HepG2 (cell line): ENCODE measurements at regions not wholly inside any gene's neighbourhood (a gene's known extent, or its start where the extent isn't known, plus 50 kb on each side); places are given as distances from the start of the nearest gene placed in this dataset.

Experiments used
- ATAC-seq: fragments of 200-7000 bp; cut with Tn5 transposase; 3 replicates; pipeline ENCODE4 v1.9.1; 2020; ENCODE audit warnings: mild to moderate bottlenecking, moderate library complexity
- BruUV-seq: library from RNA; stranded (reverse); fragments of 400-500 nt; replicated peaks from 2 replicates; lab custom pipeline; 2021; lab: Mats Ljungman, UMichigan
- CTCF ChIA-PET: fragments of 300-600 bp; formaldehyde crosslinking; extraction: SDS; loops from one replicate; lab custom pipeline; 2021; ENCODE audit warnings: low total read pairs, inconsistent platforms, low intra/inter-chr PET ratio; lab: Yijun Ruan, JAX
- POLR2A ChIA-PET: fragments of 350-600 bp; sonication (Branson Sonifier 250); formaldehyde crosslinking; loops from one replicate; lab custom pipeline; 2020; ENCODE audit warnings: antibody characterized with exemption, inconsistent platforms; lab: Yijun Ruan, JAX
- DNase-seq: peaks from one replicate; pipeline ENCODE4 v3.0.0-alpha.2; 2015; ENCODE audit warnings: low spot score
- FAIRE-seq: peaks from 3 replicates; lab custom pipeline; 2011; peaks lifted over from hg19 to GRCh38; lab: Jason Lieb, UNC
- H2AFZ ChIP-seq: one replicate; pipeline ENCODE4 v1.6.1; 2011; ENCODE audit warnings: low read length, inconsistent platforms
- H3K27ac ChIP-seq: fragments of 300-600 bp; 3 replicates; pipeline ENCODE4 v1.8.0; 2011; ENCODE audit warnings: mixed run types, mild to moderate bottlenecking, mixed read lengths, low read length, inconsistent platforms; ENCODE audit not compliant: insufficient read depth; ENCODE audit errors: extremely low read length
- H3K27me3 ChIP-seq, 2 experiments: fragments of 200-600 bp in 1 of 2; 2 replicates in 1 of 2; 3 replicates in 1 of 2; pipeline versions ENCODE4 v1.6.0 to v1.8.0; 2011; ENCODE audit warnings: low read length in 2 of 2, mild to moderate bottlenecking in 2 of 2, moderate library complexity in 2 of 2, inconsistent platforms in 1 of 2; ENCODE audit not compliant: insufficient read depth in 2 of 2, control insufficient read depth in 1 of 2
- H3K36me3 ChIP-seq, 2 experiments: fragments of 200-600 bp in 1 of 2; replicated peaks in 1 of 2; 2 replicates in 1 of 2; 3 replicates in 1 of 2; pipeline versions ENCODE4 v1.5.1 to v1.8.0; 2011; ENCODE audit warnings: low read length in 2 of 2, inconsistent platforms in 1 of 2; ENCODE audit not compliant: insufficient read depth in 2 of 2, control insufficient read depth in 1 of 2
- H3K4me1 ChIP-seq: 2 replicates; pipeline ENCODE4 v1.5.1; 2012; ENCODE audit warnings: low read length, inconsistent platforms; ENCODE audit not compliant: insufficient read depth
- H3K4me2 ChIP-seq: 2 replicates; pipeline ENCODE4 v1.6.0; 2011; ENCODE audit warnings: low read depth, low read length, inconsistent platforms
- H3K4me3 ChIP-seq, 3 experiments: fragments of 200-600 bp in 1 of 3; sonication (generic), shearing (Covaris generic) in 1 of 3; replicated peaks in 1 of 3; 2 replicates each; pipeline ENCODE4 v1.5.1; 2011 to 2016; ENCODE audit warnings: low read length in 3 of 3, inconsistent platforms in 2 of 3, low read depth in 2 of 3, mild to moderate bottlenecking in 2 of 3, control low read depth in 1 of 3, mixed read lengths in 1 of 3; ENCODE audit not compliant: insufficient read depth in 1 of 3
- H3K79me2 ChIP-seq: one replicate; pipeline ENCODE4 v1.6.1; 2011; ENCODE audit warnings: low read length, inconsistent platforms; ENCODE audit not compliant: insufficient read depth
- H3K9ac ChIP-seq: 2 replicates; pipeline ENCODE4 v1.6.0; 2011; ENCODE audit warnings: mild to moderate bottlenecking, low read depth, low read length, inconsistent platforms; ENCODE audit not compliant: insufficient read depth
- H3K9me3 ChIP-seq: 2 replicates; pipeline ENCODE4 v1.5.1; 2012; ENCODE audit warnings: mild to moderate bottlenecking, low read length
- H4K20me1 ChIP-seq: 2 replicates; pipeline ENCODE4 v1.6.0; 2011; ENCODE audit warnings: inconsistent platforms, mild to moderate bottlenecking, low read length, moderate library complexity; ENCODE audit not compliant: insufficient read depth
- ZBTB8A ChIP-seq: sonication (generic); formaldehyde crosslinking; IDR thresholded peaks from 2 replicates; pipeline ENCODE4 v1.4.0; 2020; ENCODE audit warnings: mild to moderate bottlenecking, low read depth, missing genetic modification reagents, borderline replicate concordance
- ZNF780A ChIP-seq: sonication (generic); formaldehyde crosslinking; IDR thresholded peaks from 2 replicates; pipeline ENCODE4 v1.8.0; 2022; ENCODE audit warnings: mild to moderate bottlenecking, missing genetic modification reagents, moderate library complexity
- WGBS: methylation state at CpG from one replicate; pipeline ENCODE4 v1.1.6; 2017; ENCODE audit warnings: low lambda C conversion rate; 5-methylcytosine and 5-hydroxymethylcytosine counted together
- in situ Hi-C: cut with HindIII; loops from 2 replicates; pipeline ENCODE4 v1.10.0; 2017; ENCODE audit warnings: low pct_unique_long_range_greater_than_20kb; ENCODE audit not compliant: extremely low pct_ligation_motif_present
- intact Hi-C: fragments of 100-400 bp; cut with micrococcal nuclease; formaldehyde crosslinking; loops from one replicate; pipeline ENCODE4 v1.10.0; 2022; ENCODE audit not compliant: unreplicated experiment
- TF ChIP-seq, protein P1 (sequence below): sonication (generic); formaldehyde crosslinking; IDR thresholded peaks from 2 replicates; pipeline ENCODE4 v1.4.0; 2020; ENCODE audit warnings: missing genetic modification reagents; ENCODE audit errors: not compliant biosample characterization
- TF ChIP-seq, protein P2 (sequence below): sonication (generic); formaldehyde crosslinking; IDR thresholded peaks from 2 replicates; pipeline ENCODE4 v1.4.0; 2020; ENCODE audit warnings: missing genetic modification reagents, mild to moderate bottlenecking, borderline replicate concordance
- TF ChIP-seq, protein P3 (sequence below): sonication (generic); formaldehyde crosslinking; IDR thresholded peaks from 2 replicates; pipeline ENCODE4 v1.4.0; 2020; ENCODE audit warnings: missing genetic modification reagents
- TF ChIP-seq, protein P4 (sequence below): fragments of 450-650 bp; IDR thresholded peaks from 2 replicates; pipeline ENCODE4 v1.6.1; 2017; ENCODE audit warnings: mild to moderate bottlenecking
- TF ChIP-seq, protein P5 (sequence below): IDR thresholded peaks from 2 replicates; pipeline ENCODE4 v1.6.1; 2016; ENCODE audit warnings: low read depth, missing genetic modification reagents, missing compliant biosample characterization

DNA sequence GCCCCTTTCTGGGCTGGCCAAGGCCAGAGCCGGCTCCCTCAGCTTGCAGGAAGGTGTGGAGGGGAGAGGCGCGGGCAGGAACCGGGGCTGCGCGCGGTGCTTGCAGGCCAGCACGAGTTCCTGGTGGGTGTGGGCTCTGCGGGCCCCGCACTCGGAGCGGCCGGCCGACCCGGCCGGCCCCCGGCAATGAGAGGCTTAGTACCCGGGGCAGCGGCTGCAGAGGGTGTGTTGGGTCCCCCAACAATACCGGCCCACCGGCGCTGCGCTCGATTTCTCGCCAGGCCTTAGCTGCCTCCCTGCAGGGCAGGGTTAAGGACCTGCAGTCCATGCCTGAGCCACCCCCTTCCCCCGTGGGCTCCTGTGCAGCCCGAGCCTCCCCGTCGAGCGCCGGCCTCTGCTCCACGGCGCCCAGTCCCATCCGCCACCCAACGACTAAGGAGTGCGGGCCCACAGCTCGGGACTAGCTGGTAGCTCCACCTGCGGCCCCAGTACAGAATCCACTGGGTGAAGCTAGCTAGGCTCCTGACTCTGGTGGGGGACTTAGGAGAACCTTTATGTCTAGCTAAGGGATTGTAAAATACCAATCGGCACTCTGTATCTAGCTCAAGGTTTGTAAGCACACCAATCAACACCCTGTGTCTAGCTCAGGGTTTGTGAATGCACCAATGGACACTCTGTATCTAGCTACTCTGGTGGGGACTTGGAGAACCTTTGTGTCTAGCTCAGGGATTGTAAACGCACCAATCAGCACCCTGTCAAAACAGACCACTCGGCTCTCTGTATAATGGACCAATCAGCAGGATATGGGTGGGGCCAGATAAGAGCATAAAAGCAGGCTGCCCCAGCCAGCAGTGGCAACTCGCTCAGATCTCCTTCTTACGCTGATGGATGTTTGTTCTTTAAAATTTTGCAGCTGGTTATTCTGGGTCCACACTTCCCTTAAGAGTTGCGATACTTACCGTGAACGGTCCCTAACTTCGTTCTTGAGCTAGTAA is 167.4 kb upstream of the RREB1 start:
- DNase-seq (no peak), FAIRE-seq (no peak), ATAC-seq (no peak; the same call in 2 of the 3 replicates)
- Histone ChIP-seq H3K4me2 (no peak overlapping the region), H3K9ac (no peak overlapping the region), H3K4me3 (no peak overlapping the region), H3K27me3 (peaks cover 0 to 8% of the 10 kb centered on the region in 2 experiments; a peak in 1 of 5 replicates), H3K9me3 (no peaks in the 10 kb centered on the region), H4K20me1 (no peaks in the 10 kb centered on the region), H3K79me2 (no peaks in the 10 kb centered on the region), H2AFZ (no peak overlapping the region), H3K36me3 (no peaks in the 10 kb centered on the region), H3K27ac (no peak overlapping the region), H3K4me1 (no peaks in the 10 kb centered on the region)
- in situ Hi-C loops = no loop called here
- CTCF ChIA-PET = no interaction called here
- BruUV-seq = no TSS peak
- POLR2A ChIA-PET = no interaction called here
- WGBS = 73% methylated on average over 29 of the region's 47 CpGs
- intact Hi-C loops = no loop called here
- TF ChIP-seq ZBTB8A (CRISPR knock-in tag) = no peak
- TF ChIP-seq, protein P1, sequence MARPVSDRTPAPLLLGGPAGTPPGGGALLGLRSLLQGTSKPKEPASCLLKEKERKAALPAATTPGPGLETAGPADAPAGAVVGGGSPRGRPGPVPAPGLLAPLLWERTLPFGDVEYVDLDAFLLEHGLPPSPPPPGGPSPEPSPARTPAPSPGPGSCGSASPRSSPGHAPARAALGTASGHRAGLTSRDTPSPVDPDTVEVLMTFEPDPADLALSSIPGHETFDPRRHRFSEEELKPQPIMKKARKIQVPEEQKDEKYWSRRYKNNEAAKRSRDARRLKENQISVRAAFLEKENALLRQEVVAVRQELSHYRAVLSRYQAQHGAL (CRISPR knock-in tag) = no peak
- TF ChIP-seq, protein P2, sequence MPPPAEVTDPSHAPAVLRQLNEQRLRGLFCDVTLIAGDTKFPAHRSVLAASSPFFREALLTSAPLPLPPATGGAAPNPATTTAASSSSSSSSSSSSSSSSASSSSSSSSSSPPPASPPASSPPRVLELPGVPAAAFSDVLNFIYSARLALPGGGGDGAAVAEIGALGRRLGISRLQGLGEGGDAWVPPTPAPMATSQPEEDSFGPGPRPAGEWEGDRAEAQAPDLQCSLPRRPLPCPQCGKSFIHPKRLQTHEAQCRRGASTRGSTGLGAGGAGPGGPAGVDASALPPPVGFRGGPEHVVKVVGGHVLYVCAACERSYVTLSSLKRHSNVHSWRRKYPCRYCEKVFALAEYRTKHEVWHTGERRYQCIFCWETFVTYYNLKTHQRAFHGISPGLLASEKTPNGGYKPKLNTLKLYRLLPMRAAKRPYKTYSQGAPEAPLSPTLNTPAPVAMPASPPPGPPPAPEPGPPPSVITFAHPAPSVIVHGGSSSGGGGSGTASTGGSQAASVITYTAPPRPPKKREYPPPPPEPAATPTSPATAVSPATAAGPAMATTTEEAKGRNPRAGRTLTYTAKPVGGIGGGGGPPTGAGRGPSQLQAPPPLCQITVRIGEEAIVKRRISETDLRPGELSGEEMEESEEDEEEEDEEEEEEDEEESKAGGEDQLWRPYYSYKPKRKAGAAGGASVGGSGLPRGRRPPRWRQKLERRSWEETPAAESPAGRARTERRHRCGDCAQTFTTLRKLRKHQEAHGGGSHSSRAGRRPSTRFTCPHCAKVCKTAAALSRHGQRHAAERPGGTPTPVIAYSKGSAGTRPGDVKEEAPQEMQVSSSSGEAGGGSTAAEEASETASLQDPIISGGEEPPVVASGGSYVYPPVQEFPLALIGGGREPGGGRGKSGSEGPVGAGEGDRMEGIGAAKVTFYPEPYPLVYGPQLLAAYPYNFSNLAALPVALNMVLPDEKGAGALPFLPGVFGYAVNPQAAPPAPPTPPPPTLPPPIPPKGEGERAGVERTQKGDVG (CRISPR knock-in tag) = no peak
- TF ChIP-seq, protein P3, sequence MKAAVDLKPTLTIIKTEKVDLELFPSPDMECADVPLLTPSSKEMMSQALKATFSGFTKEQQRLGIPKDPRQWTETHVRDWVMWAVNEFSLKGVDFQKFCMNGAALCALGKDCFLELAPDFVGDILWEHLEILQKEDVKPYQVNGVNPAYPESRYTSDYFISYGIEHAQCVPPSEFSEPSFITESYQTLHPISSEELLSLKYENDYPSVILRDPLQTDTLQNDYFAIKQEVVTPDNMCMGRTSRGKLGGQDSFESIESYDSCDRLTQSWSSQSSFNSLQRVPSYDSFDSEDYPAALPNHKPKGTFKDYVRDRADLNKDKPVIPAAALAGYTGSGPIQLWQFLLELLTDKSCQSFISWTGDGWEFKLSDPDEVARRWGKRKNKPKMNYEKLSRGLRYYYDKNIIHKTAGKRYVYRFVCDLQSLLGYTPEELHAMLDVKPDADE (CRISPR knock-in tag) = no peak
- TF ChIP-seq, protein P4, sequence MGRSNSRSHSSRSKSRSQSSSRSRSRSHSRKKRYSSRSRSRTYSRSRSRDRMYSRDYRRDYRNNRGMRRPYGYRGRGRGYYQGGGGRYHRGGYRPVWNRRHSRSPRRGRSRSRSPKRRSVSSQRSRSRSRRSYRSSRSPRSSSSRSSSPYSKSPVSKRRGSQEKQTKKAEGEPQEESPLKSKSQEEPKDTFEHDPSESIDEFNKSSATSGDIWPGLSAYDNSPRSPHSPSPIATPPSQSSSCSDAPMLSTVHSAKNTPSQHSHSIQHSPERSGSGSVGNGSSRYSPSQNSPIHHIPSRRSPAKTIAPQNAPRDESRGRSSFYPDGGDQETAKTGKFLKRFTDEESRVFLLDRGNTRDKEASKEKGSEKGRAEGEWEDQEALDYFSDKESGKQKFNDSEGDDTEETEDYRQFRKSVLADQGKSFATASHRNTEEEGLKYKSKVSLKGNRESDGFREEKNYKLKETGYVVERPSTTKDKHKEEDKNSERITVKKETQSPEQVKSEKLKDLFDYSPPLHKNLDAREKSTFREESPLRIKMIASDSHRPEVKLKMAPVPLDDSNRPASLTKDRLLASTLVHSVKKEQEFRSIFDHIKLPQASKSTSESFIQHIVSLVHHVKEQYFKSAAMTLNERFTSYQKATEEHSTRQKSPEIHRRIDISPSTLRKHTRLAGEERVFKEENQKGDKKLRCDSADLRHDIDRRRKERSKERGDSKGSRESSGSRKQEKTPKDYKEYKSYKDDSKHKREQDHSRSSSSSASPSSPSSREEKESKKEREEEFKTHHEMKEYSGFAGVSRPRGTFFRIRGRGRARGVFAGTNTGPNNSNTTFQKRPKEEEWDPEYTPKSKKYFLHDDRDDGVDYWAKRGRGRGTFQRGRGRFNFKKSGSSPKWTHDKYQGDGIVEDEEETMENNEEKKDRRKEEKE = no peak
- TF ChIP-seq, protein P5, sequence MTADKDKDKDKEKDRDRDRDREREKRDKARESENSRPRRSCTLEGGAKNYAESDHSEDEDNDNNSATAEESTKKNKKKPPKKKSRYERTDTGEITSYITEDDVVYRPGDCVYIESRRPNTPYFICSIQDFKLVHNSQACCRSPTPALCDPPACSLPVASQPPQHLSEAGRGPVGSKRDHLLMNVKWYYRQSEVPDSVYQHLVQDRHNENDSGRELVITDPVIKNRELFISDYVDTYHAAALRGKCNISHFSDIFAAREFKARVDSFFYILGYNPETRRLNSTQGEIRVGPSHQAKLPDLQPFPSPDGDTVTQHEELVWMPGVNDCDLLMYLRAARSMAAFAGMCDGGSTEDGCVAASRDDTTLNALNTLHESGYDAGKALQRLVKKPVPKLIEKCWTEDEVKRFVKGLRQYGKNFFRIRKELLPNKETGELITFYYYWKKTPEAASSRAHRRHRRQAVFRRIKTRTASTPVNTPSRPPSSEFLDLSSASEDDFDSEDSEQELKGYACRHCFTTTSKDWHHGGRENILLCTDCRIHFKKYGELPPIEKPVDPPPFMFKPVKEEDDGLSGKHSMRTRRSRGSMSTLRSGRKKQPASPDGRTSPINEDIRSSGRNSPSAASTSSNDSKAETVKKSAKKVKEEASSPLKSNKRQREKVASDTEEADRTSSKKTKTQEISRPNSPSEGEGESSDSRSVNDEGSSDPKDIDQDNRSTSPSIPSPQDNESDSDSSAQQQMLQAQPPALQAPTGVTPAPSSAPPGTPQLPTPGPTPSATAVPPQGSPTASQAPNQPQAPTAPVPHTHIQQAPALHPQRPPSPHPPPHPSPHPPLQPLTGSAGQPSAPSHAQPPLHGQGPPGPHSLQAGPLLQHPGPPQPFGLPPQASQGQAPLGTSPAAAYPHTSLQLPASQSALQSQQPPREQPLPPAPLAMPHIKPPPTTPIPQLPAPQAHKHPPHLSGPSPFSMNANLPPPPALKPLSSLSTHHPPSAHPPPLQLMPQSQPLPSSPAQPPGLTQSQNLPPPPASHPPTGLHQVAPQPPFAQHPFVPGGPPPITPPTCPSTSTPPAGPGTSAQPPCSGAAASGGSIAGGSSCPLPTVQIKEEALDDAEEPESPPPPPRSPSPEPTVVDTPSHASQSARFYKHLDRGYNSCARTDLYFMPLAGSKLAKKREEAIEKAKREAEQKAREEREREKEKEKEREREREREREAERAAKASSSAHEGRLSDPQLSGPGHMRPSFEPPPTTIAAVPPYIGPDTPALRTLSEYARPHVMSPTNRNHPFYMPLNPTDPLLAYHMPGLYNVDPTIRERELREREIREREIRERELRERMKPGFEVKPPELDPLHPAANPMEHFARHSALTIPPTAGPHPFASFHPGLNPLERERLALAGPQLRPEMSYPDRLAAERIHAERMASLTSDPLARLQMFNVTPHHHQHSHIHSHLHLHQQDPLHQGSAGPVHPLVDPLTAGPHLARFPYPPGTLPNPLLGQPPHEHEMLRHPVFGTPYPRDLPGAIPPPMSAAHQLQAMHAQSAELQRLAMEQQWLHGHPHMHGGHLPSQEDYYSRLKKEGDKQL (CRISPR knock-in tag) = no peak
- TF ChIP-seq ZNF780A (CRISPR knock-in tag) = no peak
